ENCODE measurements at regions not wholly inside any gene's neighbourhood (a gene's known extent, or its start where the extent isn't known, plus 50 kb on each side); places are given as distances from the start of the nearest gene placed in this dataset.
"Not testable (repeated sequence)": the region's sequence is repeated elsewhere in the genome, so short reads cannot be mapped to it uniquely, and the experiment has no call there.

- peaks cover 19% of the 10 kb centered on the region for H3K4me1 Mint-ChIP-seq (ENCODE audit: low read depth)
- no peaks in the 10 kb centered on the region for H3K36me3 Mint-ChIP-seq
- H3K4me3 Mint-ChIP-seq = no peak overlapping the region
- H3K9me3 Mint-ChIP-seq (ENCODE audit: low read depth) = no peaks in the 10 kb centered on the region
- H3K27ac Mint-ChIP-seq = no peak overlapping the region
- H3K27me3 Mint-ChIP-seq = no peaks in the 10 kb centered on the region
Observed at GRCh38 chr10:43842072-43842471, 193.4 kb upstream of the ZNF32 start.

- H3K9me3 Mint-ChIP-seq (ENCODE audit: low read depth) = no peaks in the 10 kb centered on the region
- H3K36me3 Mint-ChIP-seq = no peaks in the 10 kb centered on the region
- no peak overlapping the region for H3K4me3 Mint-ChIP-seq
- peaks cover 2% of the 10 kb centered on the region for H3K4me1 Mint-ChIP-seq (ENCODE audit: low read depth)
- H3K27me3 Mint-ChIP-seq = no peaks in the 10 kb centered on the region
- no peak overlapping the region for H3K27ac Mint-ChIP-seq
Observed at GRCh38 chr10:43839973-43840372, 191.3 kb upstream of the ZNF32 start.

DNA sequence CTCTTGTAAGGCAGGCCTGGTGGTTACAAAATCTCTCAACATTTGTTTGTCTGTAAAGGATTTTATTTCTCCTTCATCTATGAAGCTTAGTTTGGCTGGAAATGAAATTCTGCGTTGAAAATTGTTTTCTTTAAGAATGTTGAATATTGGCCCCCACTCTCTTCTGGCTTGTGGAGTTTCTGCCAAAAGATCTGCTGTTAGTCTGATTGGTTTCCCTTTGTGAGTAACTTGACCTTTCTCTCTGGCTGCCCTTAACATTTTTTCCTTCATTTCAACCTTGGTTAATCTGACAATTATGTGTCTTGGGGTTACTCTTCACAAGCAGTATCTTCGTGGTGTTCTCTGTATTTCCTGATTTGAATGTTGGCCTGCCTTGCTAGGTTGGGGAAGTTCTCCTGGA lies 186.1 kb upstream of the ZNF32 start:
- H3K27me3 Mint-ChIP-seq; H3K4me1 Mint-ChIP-seq (ENCODE audit: low read depth); H3K27ac Mint-ChIP-seq; H3K4me3 Mint-ChIP-seq; H3K9me3 Mint-ChIP-seq (ENCODE audit: low read depth); H3K36me3 Mint-ChIP-seq: not testable (repeated sequence)

- peaks cover 2% of the 10 kb centered on the region for H3K36me3 Mint-ChIP-seq
Observed at GRCh38 chr10:43827853-43828252, 179.2 kb upstream of the ZNF32 start.

GRCh38 chr10:43825984-43826383 lies 177.3 kb upstream of the ZNF32 start:
- H3K36me3 Mint-ChIP-seq = peaks cover 2% of the 10 kb centered on the region

More at GRCh38 chr10:43827853-43828252, 179.2 kb upstream of the ZNF32 start:
- Mint-ChIP-seq H3K4me3 (no peak overlapping the region), H3K27ac (no peak overlapping the region), H3K9me3 (ENCODE audit: low read depth) (peaks cover 3% of the 10 kb centered on the region), H3K27me3 (no peaks in the 10 kb centered on the region), H3K4me1 (ENCODE audit: low read depth) (peaks cover 11% of the 10 kb centered on the region)

GRCh38 chr10:43825421-43825820 lies 176.7 kb upstream of the ZNF32 start:
- Mint-ChIP-seq H3K36me3 (peaks cover 2% of the 10 kb centered on the region), H3K27me3 (no peaks in the 10 kb centered on the region), H3K4me1 (ENCODE audit: low read depth) (peaks cover 23% of the 10 kb centered on the region), H3K9me3 (ENCODE audit: low read depth) (peaks cover 3% of the 10 kb centered on the region), H3K27ac (no peak overlapping the region), H3K4me3 (no peak overlapping the region)

More at GRCh38 chr10:43825984-43826383, 177.3 kb upstream of the ZNF32 start:
- Mint-ChIP-seq H3K27me3 (no peaks in the 10 kb centered on the region), H3K4me1 (ENCODE audit: low read depth) (peaks cover 23% of the 10 kb centered on the region), H3K9me3 (ENCODE audit: low read depth) (peaks cover 3% of the 10 kb centered on the region), H3K27ac (no peak overlapping the region), H3K4me3 (no peak overlapping the region)

- no peak overlapping the region for H3K27ac Mint-ChIP-seq
- no peaks in the 10 kb centered on the region for H3K27me3 Mint-ChIP-seq
- peaks cover 23% of the 10 kb centered on the region for H3K4me1 Mint-ChIP-seq (ENCODE audit: low read depth)
- H3K36me3 Mint-ChIP-seq = peaks cover 2% of the 10 kb centered on the region
- H3K9me3 Mint-ChIP-seq (ENCODE audit: low read depth) = peaks cover 3% of the 10 kb centered on the region
- no peak overlapping the region for H3K4me3 Mint-ChIP-seq
Observed at GRCh38 chr10:43824934-43825333, 176.3 kb upstream of the ZNF32 start.

DNA sequence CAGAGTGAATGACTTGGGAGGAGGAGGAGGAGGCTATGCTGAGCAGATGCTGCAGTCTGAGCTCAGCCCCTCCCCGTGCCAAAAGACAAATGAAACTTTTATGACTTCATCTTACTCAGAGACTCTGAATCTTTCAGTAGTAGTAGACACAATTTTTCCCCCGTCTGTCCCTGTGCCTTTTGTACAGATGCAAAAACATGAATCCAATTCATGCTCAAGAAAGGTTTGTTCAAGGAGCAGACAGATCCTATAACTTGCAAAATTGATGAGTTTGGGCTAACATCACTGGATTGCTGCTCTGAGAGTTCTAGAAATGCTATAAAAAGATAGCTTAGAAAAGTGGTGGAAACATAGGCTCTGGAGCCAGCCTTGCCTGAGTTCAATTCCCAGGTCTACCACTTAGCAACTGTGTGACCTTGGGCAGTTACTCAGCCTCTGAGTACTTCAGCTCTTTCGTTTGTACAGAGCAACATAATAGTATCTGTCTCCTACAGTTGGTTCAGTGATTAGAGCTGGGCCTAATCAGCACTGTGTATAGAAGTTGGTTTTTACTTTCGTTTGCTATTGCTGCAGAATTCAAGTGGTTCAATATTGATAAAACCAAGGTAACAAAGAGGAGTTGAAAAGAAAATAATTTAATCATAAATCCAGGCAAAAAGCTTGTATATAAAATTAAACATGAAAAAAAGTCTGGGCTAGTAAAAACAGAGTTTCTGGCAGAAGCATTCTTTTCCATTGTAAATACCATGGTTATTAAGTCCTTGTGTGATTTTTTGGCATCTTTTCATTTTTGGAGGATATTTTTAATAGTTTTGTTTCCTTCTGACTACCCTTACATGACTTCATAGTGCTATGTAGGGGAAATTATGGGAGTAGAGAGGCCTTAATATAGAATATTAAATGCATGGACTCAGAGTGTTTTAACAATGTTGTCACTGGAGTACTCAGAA lies 174.2 kb upstream of the ZNF32 start:
- no peaks in the 10 kb centered on the region for H3K27me3 Mint-ChIP-seq
- peak overlapping the region; percentile 75 for H3K27ac Mint-ChIP-seq

DNA sequence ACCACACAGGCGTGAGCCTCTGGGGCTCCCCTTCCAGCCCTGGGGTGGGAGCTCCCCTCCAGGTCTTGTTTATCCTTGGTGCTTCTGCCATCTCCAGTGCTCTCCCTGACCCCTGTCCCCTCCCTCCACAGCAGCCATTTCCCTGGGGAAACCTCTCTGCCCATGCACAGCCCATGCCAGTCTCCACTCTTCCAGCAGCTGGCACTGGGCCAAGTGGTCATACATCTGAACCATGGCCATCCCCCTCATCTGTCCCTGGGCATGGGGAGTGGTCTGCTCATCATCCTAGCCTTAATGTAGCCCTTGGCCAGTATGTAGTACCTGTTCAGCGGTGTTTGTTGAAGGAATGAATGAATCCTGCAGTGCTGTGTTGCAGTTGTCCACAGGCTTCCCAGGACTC lies 172.4 kb upstream of the ZNF32 start:
- Mint-ChIP-seq H3K9me3 (ENCODE audit: low read depth) (no peaks in the 10 kb centered on the region), H3K4me1 (ENCODE audit: low read depth) (peaks cover 50% of the 10 kb centered on the region), H3K27ac (no peak overlapping the region), H3K27me3 (no peaks in the 10 kb centered on the region), H3K4me3 (no peak overlapping the region), H3K36me3 (no peaks in the 10 kb centered on the region)

More for the DNA sequence above, 174.2 kb upstream of the ZNF32 start:
- Mint-ChIP-seq H3K9me3 (ENCODE audit: low read depth) (no peaks in the 10 kb centered on the region), H3K4me3 (no peak overlapping the region), H3K36me3 (no peaks in the 10 kb centered on the region), H3K4me1 (ENCODE audit: low read depth) (peaks cover 32% of the 10 kb centered on the region)

GRCh38 chr10:43820663-43821062 lies 172.0 kb upstream of the ZNF32 start:
- Mint-ChIP-seq H3K9me3 (ENCODE audit: low read depth) (no peaks in the 10 kb centered on the region), H3K36me3 (no peaks in the 10 kb centered on the region), H3K27ac (no peak overlapping the region), H3K27me3 (no peaks in the 10 kb centered on the region), H3K4me3 (no peak overlapping the region), H3K4me1 (ENCODE audit: low read depth) (peaks cover 55% of the 10 kb centered on the region)

DNA sequence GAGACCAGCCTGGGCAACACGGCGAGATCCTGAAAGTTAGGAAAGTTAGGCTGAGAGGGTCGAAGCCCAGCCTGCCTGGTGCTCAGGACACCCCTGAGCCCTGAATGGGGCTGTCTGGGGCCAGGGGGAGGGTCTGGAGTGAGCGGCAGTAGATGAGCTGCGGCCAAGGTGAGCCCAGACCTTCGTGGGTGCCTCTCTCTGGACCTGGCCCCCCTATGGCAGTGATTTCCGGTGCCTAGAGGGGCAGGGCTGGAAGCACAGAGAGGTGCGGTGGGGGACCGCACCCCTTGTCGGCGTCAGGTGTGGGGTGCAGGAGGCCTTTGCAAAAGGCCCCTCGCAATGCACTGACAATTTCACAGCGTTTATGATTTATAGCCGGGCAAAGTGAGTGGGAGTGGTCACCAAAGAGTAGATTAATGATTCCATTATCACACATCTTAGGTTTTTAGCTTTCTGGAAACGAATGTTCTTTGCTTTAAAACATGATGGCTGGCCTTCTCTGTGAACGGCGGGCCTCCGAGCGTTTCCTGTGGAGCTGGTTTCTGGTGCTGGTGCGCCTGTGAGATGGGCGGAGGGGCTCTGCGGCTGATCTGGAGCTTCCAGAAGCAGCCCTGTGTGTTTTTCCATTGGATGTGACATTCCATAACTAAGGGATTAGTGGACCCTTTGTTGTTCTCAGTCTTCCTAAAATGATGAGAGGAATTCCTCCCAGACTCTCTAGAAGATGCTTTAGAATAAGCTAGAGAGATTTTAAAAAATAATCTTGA lies 171.0 kb upstream of the ZNF32 start:
- peaks cover 65% of the 10 kb centered on the region for H3K4me1 Mint-ChIP-seq (ENCODE audit: low read depth)
- H3K27me3 Mint-ChIP-seq = no peaks in the 10 kb centered on the region

GRCh38 chr10:43818687-43819086 lies 170.0 kb upstream of the ZNF32 start:
- Mint-ChIP-seq H3K4me1 (ENCODE audit: low read depth) (peaks cover 65% of the 10 kb centered on the region), H3K27me3 (no peaks in the 10 kb centered on the region), H3K36me3 (no peaks in the 10 kb centered on the region), H3K4me3 (no peak overlapping the region), H3K9me3 (ENCODE audit: low read depth) (no peaks in the 10 kb centered on the region), H3K27ac (peak overlapping the region; percentile 6)

More for the DNA sequence above, 171.0 kb upstream of the ZNF32 start:
- no peak overlapping the region for H3K27ac Mint-ChIP-seq
- H3K9me3 Mint-ChIP-seq (ENCODE audit: low read depth) = no peaks in the 10 kb centered on the region
- no peaks in the 10 kb centered on the region for H3K36me3 Mint-ChIP-seq
- no peak overlapping the region for H3K4me3 Mint-ChIP-seq

DNA sequence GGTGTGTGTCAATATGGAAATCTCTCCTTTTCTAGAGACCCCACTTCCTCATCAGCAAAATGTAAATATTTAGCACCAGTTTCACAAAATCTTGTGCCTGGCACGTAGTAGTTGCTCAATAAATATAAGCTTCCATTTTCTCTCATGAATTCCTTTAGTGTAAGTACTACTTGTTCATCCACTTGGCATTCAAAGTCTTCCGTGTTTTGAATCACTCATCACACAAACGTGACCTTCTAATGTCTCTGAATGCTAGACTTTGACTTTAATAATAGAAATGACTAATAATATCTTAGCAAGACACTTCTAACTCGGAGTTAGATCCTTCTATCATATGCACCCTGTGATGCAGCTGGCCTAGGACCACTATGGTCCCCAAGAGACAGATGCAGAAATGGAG lies 168.7 kb upstream of the ZNF32 start:
- peak overlapping the region; percentile 95 for H3K27ac Mint-ChIP-seq
- H3K4me3 Mint-ChIP-seq = no peak overlapping the region
- peaks cover 59% of the 10 kb centered on the region for H3K4me1 Mint-ChIP-seq (ENCODE audit: low read depth)

DNA sequence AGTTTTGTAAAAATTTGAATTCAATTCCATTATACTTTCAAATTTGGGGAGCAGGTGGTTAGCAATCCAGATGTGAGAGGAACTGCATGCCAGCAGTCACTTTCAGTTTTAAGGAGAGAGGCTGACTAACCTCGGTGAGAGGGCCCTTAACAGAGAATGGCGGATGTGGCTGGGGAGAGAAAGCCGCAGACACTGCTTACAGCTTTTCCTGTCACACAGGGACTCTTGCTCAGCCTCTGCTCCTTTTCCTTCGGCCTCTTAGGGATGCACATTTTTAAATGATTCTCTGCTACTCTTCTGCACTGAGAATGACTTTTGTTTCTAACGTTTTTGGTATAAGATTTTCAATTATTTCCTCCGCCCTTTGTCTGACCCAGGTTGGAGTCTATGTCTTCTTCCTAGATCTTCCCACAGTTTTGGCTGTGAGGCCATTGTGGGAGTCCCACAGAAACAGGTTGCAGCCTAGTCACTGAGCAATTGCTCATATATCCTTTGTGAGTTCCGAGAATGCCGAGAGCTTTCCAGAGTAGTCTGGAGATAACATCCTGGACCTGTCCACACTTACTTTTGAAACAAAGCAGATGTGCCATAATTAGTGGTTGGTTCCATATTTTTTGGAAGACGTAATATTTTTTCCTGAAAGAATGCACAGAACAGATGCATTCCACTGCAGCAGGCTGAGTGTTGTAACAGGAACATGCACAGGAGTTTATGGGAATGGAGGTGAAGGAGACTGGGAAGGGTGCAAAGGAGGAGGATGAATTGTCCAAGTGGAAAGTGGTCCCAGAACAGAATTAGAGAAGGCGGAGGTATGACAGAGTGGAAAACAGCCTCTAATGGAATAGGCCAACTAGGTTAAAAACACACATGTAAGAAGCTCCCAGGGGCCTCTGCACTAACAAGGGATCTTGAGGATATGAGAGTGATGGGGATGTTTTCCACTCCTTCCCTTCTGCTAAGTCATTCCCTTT lies 168.0 kb upstream of the ZNF32 start:
- Mint-ChIP-seq H3K36me3 (no peaks in the 10 kb centered on the region), H3K4me3 (peak overlapping the region; percentile 81), H3K27ac (peak overlapping the region; percentile 95), H3K27me3 (no peaks in the 10 kb centered on the region), H3K4me1 (ENCODE audit: low read depth) (peaks cover 54% of the 10 kb centered on the region), H3K9me3 (ENCODE audit: low read depth) (no peaks in the 10 kb centered on the region)

More for the DNA sequence above, 168.7 kb upstream of the ZNF32 start:
- no peaks in the 10 kb centered on the region for H3K27me3 Mint-ChIP-seq
- no peaks in the 10 kb centered on the region for H3K36me3 Mint-ChIP-seq
- no peaks in the 10 kb centered on the region for H3K9me3 Mint-ChIP-seq (ENCODE audit: low read depth)

Data from activated naive CD8-positive, alpha-beta T cell (primary cell).